Lower leg skin (tissue), 3 donors: ENCODE measurements at regions not wholly inside any gene's neighbourhood (a gene's known extent, or its start where the extent isn't known, plus 50 kb on each side); places are given as distances from the start of the nearest gene placed in this dataset.

Experiments used
- CTCF ChIP-seq, 3 donors: fragments of 450-650 bp; IDR thresholded peaks; one replicate each; pipeline ENCODE4 v1.5.1; 2016; ENCODE audit warnings: antibody characterized with exemption in 3 of 3, mild to moderate bottlenecking in 3 of 3, moderate library complexity in 2 of 3
- POLR2A ChIP-seq, 2 donors: fragments of 450-650 bp; IDR thresholded peaks; one replicate each; pipeline ENCODE4 v1.6.1; 2016 to 2017; ENCODE audit warnings: antibody characterized with exemption in 2 of 2, mild to moderate bottlenecking in 1 of 2, moderate library complexity in 1 of 2

- TF ChIP-seq CTCF (IDR thresholded peaks at IDR 0.05) (no peak), POLR2A (IDR thresholded peaks at IDR 0.05) (no peak)
Measured at GRCh38 chr12:24739106-24739779, 209.7 kb downstream of the BCAT1 start.
